RWPE2 (cell line): ENCODE measurements at regions not wholly inside any gene's neighbourhood (a gene's known extent, or its start where the extent isn't known, plus 50 kb on each side); places are given as distances from the start of the nearest gene placed in this dataset.

ENCODE experiments used
- ATAC-seq: fragments of 200-7000 bp; cut with Tn5 transposase; 3 replicates; pipeline ENCODE4 v1.9.1; 2021; ENCODE audit warnings: low read depth
- DNase-seq: peaks from one replicate; pipeline ENCODE4 v3.0.0-alpha.2; 2020; ENCODE audit warnings: low spot score
- H3K27ac ChIP-seq: fragments of 450-650 bp; 2 replicates; pipeline ENCODE4 v1.5.1; 2017; ENCODE audit warnings: mild to moderate bottlenecking; ENCODE audit not compliant: poor library complexity, severe bottlenecking
- H3K27me3 ChIP-seq: fragments of 250-450 bp; sonication (Bioruptor Pico); 2 replicates; pipeline ENCODE4 v1.5.1; 2021; ENCODE audit warnings: mild to moderate bottlenecking, moderate library complexity; ENCODE audit not compliant: insufficient read depth, poor library complexity, severe bottlenecking
- H3K36me3 ChIP-seq: fragments of 250-450 bp; sonication (Bioruptor Pico); 2 replicates; pipeline ENCODE4 v1.5.1; 2020; ENCODE audit warnings: low read depth, mild to moderate bottlenecking, moderate library complexity
- H3K4me1 ChIP-seq: fragments of 250-450 bp; sonication (Bioruptor Pico); 2 replicates; pipeline ENCODE4 v1.5.1; 2021; ENCODE audit warnings: mild to moderate bottlenecking, moderate library complexity; ENCODE audit not compliant: insufficient read depth, poor library complexity, severe bottlenecking
- H3K4me3 ChIP-seq: fragments of 250-450 bp; sonication (Bioruptor Pico); 2 replicates; pipeline ENCODE4 v1.5.1; 2021; ENCODE audit warnings: mild to moderate bottlenecking, moderate library complexity; ENCODE audit not compliant: severe bottlenecking
- H3K9me3 ChIP-seq: fragments of 250-450 bp; sonication (Bioruptor Pico); 2 replicates; pipeline ENCODE4 v1.5.1; 2021; ENCODE audit warnings: mild to moderate bottlenecking, moderate library complexity; ENCODE audit not compliant: severe bottlenecking
- TF ChIP-seq, protein P1 (sequence below): fragments of 450-650 bp; IDR thresholded peaks from one replicate; pipeline ENCODE4 v1.5.1; 2017; ENCODE audit warnings: mild to moderate bottlenecking, moderate library complexity; ENCODE audit not compliant: poor library complexity, severe bottlenecking

DNA sequence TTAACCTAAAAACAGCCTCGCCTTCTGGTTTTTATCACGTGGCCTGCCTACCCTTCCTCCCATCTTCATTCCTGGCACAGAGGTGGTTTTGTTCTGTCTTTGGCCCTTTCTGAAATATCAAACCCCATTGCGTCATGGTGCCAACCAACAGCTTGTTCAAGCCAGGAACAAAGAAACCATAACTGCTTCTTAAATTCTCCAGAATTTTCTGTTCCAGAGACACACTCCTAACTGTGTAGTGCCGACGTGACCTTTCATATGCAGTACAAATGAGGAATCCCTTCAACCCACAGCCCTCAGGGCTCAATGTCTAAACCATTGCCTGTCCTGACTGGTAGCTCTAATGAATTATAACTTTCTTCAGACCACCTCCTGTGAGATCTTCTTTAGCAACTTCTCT, 82.2 kb upstream of the TNP1 start:
- TF ChIP-seq, protein P1, sequence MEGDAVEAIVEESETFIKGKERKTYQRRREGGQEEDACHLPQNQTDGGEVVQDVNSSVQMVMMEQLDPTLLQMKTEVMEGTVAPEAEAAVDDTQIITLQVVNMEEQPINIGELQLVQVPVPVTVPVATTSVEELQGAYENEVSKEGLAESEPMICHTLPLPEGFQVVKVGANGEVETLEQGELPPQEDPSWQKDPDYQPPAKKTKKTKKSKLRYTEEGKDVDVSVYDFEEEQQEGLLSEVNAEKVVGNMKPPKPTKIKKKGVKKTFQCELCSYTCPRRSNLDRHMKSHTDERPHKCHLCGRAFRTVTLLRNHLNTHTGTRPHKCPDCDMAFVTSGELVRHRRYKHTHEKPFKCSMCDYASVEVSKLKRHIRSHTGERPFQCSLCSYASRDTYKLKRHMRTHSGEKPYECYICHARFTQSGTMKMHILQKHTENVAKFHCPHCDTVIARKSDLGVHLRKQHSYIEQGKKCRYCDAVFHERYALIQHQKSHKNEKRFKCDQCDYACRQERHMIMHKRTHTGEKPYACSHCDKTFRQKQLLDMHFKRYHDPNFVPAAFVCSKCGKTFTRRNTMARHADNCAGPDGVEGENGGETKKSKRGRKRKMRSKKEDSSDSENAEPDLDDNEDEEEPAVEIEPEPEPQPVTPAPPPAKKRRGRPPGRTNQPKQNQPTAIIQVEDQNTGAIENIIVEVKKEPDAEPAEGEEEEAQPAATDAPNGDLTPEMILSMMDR = no peak
- H3K4me1 ChIP-seq = no peaks in the 10 kb centered on the region
- ATAC-seq (no peak), DNase-seq (no peak)
- H3K27me3 ChIP-seq = no peaks in the 10 kb centered on the region
- H3K27ac ChIP-seq = no peak overlapping the region
- H3K9me3 ChIP-seq = no peaks in the 10 kb centered on the region
- no peaks in the 10 kb centered on the region for H3K36me3 ChIP-seq
- no peak overlapping the region for H3K4me3 ChIP-seq

DNA sequence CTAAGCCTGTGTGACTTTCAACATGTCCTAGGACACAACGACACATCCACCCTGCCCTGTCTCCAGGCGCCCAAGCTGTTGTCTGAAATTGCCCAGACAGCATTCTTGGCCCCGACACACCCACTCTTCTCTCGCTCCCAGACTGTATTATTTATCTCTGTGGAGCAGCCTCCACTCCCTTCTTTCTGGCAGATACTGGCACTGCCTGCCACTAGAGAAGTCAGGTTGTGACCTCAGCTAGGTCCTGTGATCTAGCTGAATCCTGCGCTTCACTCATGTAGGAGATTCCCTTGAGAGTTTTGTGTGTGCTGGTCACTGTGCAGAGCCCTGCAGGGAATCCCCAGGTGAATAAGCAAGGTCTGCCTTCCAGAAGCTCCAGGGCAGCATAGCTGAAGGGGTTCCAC, 77.1 kb upstream of the TNP1 start:
- Histone ChIP-seq H3K4me1 (no peaks in the 10 kb centered on the region), H3K27ac (no peak overlapping the region), H3K4me3 (no peak overlapping the region), H3K9me3 (no peaks in the 10 kb centered on the region), H3K27me3 (no peaks in the 10 kb centered on the region), H3K36me3 (no peaks in the 10 kb centered on the region)
- ATAC-seq (no peak), DNase-seq (no peak)
- TF ChIP-seq, protein P1 = no peak

DNA sequence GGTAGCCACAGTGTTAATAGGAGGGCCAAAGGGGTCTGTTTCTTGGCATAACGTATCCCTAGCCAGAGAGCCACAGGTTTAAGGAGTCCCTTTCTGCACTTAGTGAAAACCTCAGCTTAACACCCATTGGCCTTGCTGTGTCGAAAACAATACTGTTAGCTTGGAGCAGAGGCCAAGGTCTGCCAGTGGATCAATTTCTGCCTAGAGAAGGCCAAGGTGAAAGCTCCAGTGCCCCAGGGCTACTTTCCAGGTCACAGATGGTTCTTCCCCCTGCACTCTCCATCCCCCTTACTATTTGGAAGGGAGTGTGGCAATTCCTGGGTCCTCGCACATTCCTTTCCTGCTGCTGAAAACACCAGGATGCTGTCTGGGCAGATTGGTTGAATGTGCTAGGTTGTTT, 74.8 kb upstream of the TNP1 start:
- ATAC-seq = no peak
- no peak for DNase-seq
- Histone ChIP-seq H3K36me3 (no peaks in the 10 kb centered on the region), H3K4me1 (no peaks in the 10 kb centered on the region), H3K9me3 (no peaks in the 10 kb centered on the region), H3K4me3 (no peak overlapping the region), H3K27ac (no peak overlapping the region), H3K27me3 (no peaks in the 10 kb centered on the region)
- TF ChIP-seq, protein P1 = no peak

DNA sequence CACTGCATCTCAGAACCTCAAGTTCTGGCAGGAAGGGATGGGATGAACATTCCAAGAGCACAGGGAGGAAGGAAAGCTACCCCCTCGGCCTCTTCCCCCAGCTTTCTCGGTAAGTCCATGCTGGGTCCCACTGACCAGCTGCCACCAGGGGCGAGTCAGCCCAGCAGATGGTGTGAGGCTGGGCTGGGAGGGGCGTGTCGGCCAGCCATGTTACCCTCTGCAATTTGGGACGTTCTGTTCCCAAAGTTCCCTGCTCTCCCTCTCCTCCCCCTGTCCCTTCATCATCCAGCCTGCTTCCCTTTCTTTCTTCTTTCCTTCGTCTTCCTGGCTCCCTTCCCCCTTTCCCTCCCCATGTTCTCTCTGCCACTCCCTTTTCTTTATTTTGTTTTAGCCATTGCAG, 74.3 kb upstream of the TNP1 start:
- no peaks in the 10 kb centered on the region for H3K27me3 ChIP-seq
- H3K9me3 ChIP-seq = no peaks in the 10 kb centered on the region
- no peak overlapping the region for H3K27ac ChIP-seq
- H3K4me3 ChIP-seq = no peak overlapping the region
- DNase-seq = no peak
- no peak for ATAC-seq
- H3K36me3 ChIP-seq = no peaks in the 10 kb centered on the region
- TF ChIP-seq, protein P1 = no peak
- H3K4me1 ChIP-seq = no peaks in the 10 kb centered on the region

DNA sequence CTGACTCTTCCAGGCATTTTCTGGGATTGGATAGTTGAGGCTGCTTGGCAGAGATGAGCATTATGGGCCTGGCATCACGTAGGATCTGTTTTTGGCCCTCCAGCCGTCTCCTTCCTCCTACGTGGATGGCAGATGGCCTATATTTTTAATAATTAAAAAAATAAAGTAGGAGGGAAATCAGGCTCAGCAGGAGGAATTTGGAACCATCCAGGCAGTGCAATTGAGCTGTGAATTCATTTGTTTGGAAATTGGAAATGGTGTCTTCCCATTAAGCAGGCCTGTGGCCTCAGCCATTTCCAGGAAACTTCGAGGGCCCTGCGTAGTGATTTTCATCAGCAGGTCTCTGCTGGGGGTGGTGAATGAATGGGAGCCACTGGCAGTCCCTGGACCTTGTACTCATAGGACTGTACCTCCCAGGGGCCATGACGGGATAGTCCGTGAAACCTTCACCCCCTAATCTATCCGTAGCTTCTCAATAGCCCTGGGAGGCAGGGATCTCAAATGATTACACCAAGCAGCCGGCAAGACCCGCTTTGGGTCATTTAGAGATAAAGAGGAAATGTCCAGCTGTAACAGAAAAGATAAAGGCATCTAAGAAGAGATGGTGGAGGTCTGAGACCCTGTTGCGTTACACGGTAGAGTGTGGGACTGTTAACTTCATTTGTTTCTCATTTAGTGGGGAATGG, 73.1 kb upstream of the TNP1 start:
- DNase-seq (no peak), ATAC-seq (no peak)
- Histone ChIP-seq H3K27me3 (no peaks in the 10 kb centered on the region), H3K27ac (no peak overlapping the region), H3K9me3 (no peaks in the 10 kb centered on the region), H3K4me1 (no peaks in the 10 kb centered on the region), H3K4me3 (no peak overlapping the region), H3K36me3 (no peaks in the 10 kb centered on the region)
- TF ChIP-seq, protein P1 = no peak
